Ishikawa (cell line): ENCODE measurements at regions not wholly inside any gene's neighbourhood (a gene's known extent, or its start where the extent isn't known, plus 50 kb on each side); places are given as distances from the start of the nearest gene placed in this dataset.

ENCODE experiments used
- TCF12 ChIP-seq: IDR thresholded peaks from 2 replicates; pipeline ENCODE4 v1.6.1; 2012; ENCODE audit warnings: low read depth
- TEAD4 ChIP-seq: IDR thresholded peaks from 2 replicates; pipeline ENCODE4 v1.6.1; 2012
- YY1 ChIP-seq: IDR thresholded peaks from 2 replicates; pipeline ENCODE4 v1.6.1; 2012; ENCODE audit warnings: low read depth
- ZBTB7A ChIP-seq: IDR thresholded peaks from 2 replicates; pipeline ENCODE4 v1.6.1; 2012; ENCODE audit warnings: low read depth
- TF ChIP-seq, protein P1 (sequence below): IDR thresholded peaks from 2 replicates; pipeline ENCODE4 v1.6.1; 2012

DNA sequence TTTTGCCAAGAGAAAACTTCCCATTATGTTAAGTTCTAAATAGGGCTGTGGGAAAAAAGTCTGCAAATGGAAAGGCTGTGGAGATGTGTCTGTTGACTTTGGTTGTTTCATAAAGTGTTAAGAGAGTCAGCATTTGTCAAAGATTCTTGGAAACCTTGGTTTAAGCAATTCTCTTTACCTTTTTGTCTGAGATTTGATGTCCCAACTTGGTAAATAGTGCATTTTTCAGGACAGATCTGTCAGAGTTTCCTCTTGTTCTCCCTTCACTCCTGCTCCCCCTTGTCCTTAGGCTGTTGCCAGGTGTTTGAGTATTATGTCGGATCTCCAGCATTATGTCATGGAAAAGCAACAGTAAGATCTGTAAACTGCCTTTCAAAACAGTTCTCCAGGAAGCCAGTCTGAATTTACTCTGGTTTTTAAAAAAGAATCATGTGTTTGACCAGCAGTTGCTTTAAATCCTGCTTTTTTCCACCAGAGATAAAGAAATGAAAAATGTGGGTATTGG, 79.1 kb upstream of the ADAMTSL1 start:
- TF ChIP-seq, protein P1, sequence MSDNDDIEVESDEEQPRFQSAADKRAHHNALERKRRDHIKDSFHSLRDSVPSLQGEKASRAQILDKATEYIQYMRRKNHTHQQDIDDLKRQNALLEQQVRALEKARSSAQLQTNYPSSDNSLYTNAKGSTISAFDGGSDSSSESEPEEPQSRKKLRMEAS: no peak
- no peak for TF ChIP-seq TEAD4
- no peak for TF ChIP-seq ZBTB7A
- TF ChIP-seq TCF12: no peak
- no peak for TF ChIP-seq YY1
